ENCODE measurements at regions not wholly inside any gene's neighbourhood (a gene's known extent, or its start where the extent isn't known, plus 50 kb on each side); places are given as distances from the start of the nearest gene placed in this dataset.

DNA sequence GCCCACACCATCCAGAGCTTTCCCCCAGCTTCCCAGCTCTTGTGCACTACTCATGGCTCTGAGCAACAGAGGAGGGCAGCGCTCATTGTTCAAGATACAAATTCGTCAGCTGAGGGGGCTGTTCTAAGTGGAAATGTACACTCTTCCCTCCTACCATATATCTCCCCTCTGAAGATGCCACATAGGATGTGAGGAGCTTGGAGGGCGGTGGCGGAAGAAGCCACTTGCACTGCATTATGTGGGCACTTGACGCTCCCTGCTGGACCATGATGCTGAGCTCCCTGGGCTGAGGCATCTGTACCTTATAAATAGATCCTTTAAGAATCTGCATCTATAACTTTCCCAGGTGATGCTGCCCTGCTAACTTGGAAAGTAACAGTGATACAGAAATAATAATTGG is 477.6 kb upstream of the DEPDC1 start:
- TF ChIP-seq EZH2phosphoT487 (IDR thresholded peaks at IDR 0.05; ENCODE audit: insufficient read depth, low read depth): no peak
- no peak for TF ChIP-seq EZH2 (IDR thresholded peaks at IDR 0.05; ENCODE audit: insufficient read depth, poor library complexity, severe bottlenecking)

Data from GM23248 (cell line).